Neural cell (in vitro differentiated cells): ENCODE measurements at regions not wholly inside any gene's neighbourhood (a gene's known extent, or its start where the extent isn't known, plus 50 kb on each side); places are given as distances from the start of the nearest gene placed in this dataset.

Experiments used
- EP300 ChIP-seq: fragments of 450-650 bp; conservative IDR thresholded peaks from 2 replicates; pipeline ENCODE4 v1.6.1; 2014; ENCODE audit warnings: antibody characterized with exemption, mild to moderate bottlenecking, moderate library complexity; ENCODE audit not compliant: poor library complexity, severe bottlenecking
- EZH2 ChIP-seq: fragments of 200-600, 300-800 bp; shearing (Covaris generic), sonication (generic); IDR thresholded peaks from 2 replicates; pipeline ENCODE4 v1.6.1; 2014; ENCODE audit warnings: antibody characterized with exemption, low read length, borderline replicate concordance, mild to moderate bottlenecking; ENCODE audit not compliant: insufficient read depth, poor library complexity, severe bottlenecking
- POLR2AphosphoS5 ChIP-seq: IDR thresholded peaks from 2 replicates; pipeline ENCODE4 v1.6.1; 2012
- RAD21 ChIP-seq: fragments of 450-650 bp; conservative IDR thresholded peaks from 2 replicates; pipeline ENCODE4 v1.6.1; 2014; ENCODE audit warnings: antibody characterized with exemption, mild to moderate bottlenecking, moderate library complexity
- SMC3 ChIP-seq: fragments of 450-650 bp; conservative IDR thresholded peaks from 2 replicates; pipeline ENCODE4 v1.6.1; 2014; ENCODE audit warnings: antibody characterized with exemption, mild to moderate bottlenecking, moderate library complexity; ENCODE audit not compliant: poor library complexity
- TAF1 ChIP-seq: IDR thresholded peaks from 2 replicates; pipeline ENCODE4 v1.6.1; 2012; ENCODE audit warnings: low read depth
- TF ChIP-seq, protein P1 (sequence below): IDR thresholded peaks from 2 replicates; pipeline ENCODE4 v1.6.1; 2012; ENCODE audit warnings: borderline replicate concordance
- TF ChIP-seq, protein P2 (sequence below): fragments of 450-650 bp; IDR thresholded peaks from 2 replicates; pipeline ENCODE4 v1.5.1; 2014; ENCODE audit warnings: antibody characterized with exemption, mild to moderate bottlenecking, moderate library complexity; ENCODE audit not compliant: poor library complexity, severe bottlenecking

DNA sequence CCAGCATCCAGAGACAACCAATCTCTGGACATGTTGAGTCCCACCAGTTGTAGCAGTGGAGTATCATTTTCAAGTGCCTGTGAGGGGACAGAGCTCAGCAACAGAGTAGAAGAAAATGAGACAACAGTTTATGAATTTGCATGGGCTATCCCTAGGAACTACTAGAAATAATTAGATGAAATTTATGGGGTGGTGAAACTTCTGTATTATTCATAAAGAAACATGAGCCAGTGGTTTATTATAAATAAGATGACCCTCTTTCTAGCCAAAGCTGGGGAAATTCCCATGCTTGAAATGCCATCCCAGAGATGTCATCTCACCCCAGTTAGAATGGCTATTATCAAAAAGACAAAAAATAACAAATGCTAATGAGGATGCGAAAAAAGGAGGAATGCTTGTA lies 55.1 kb upstream of the ITGB8 start:
- TF ChIP-seq, protein P1, sequence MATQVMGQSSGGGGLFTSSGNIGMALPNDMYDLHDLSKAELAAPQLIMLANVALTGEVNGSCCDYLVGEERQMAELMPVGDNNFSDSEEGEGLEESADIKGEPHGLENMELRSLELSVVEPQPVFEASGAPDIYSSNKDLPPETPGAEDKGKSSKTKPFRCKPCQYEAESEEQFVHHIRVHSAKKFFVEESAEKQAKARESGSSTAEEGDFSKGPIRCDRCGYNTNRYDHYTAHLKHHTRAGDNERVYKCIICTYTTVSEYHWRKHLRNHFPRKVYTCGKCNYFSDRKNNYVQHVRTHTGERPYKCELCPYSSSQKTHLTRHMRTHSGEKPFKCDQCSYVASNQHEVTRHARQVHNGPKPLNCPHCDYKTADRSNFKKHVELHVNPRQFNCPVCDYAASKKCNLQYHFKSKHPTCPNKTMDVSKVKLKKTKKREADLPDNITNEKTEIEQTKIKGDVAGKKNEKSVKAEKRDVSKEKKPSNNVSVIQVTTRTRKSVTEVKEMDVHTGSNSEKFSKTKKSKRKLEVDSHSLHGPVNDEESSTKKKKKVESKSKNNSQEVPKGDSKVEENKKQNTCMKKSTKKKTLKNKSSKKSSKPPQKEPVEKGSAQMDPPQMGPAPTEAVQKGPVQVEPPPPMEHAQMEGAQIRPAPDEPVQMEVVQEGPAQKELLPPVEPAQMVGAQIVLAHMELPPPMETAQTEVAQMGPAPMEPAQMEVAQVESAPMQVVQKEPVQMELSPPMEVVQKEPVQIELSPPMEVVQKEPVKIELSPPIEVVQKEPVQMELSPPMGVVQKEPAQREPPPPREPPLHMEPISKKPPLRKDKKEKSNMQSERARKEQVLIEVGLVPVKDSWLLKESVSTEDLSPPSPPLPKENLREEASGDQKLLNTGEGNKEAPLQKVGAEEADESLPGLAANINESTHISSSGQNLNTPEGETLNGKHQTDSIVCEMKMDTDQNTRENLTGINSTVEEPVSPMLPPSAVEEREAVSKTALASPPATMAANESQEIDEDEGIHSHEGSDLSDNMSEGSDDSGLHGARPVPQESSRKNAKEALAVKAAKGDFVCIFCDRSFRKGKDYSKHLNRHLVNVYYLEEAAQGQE = no peak
- no peak for TF ChIP-seq EP300
- TF ChIP-seq, protein P2, sequence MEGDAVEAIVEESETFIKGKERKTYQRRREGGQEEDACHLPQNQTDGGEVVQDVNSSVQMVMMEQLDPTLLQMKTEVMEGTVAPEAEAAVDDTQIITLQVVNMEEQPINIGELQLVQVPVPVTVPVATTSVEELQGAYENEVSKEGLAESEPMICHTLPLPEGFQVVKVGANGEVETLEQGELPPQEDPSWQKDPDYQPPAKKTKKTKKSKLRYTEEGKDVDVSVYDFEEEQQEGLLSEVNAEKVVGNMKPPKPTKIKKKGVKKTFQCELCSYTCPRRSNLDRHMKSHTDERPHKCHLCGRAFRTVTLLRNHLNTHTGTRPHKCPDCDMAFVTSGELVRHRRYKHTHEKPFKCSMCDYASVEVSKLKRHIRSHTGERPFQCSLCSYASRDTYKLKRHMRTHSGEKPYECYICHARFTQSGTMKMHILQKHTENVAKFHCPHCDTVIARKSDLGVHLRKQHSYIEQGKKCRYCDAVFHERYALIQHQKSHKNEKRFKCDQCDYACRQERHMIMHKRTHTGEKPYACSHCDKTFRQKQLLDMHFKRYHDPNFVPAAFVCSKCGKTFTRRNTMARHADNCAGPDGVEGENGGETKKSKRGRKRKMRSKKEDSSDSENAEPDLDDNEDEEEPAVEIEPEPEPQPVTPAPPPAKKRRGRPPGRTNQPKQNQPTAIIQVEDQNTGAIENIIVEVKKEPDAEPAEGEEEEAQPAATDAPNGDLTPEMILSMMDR = no peak
- no peak for TF ChIP-seq POLR2AphosphoS5
- no peak for TF ChIP-seq RAD21
- TF ChIP-seq TAF1 = no peak
- TF ChIP-seq EZH2 = no peak
- TF ChIP-seq SMC3 = no peak
